Right forelimb (tissue), 1 donor: ENCODE measurements at regions not wholly inside any gene's neighbourhood (a gene's known extent, or its start where the extent isn't known, plus 50 kb on each side); places are given as distances from the start of the nearest gene placed in this dataset.
"Not testable (repeated sequence)": the region's sequence is repeated elsewhere in the genome, so short reads cannot be mapped to it uniquely, and the experiment has no call there.

Experiments used
- DNase-seq: peaks from one replicate; pipeline ENCODE4 v3.0.0-alpha.2; 2018

DNA sequence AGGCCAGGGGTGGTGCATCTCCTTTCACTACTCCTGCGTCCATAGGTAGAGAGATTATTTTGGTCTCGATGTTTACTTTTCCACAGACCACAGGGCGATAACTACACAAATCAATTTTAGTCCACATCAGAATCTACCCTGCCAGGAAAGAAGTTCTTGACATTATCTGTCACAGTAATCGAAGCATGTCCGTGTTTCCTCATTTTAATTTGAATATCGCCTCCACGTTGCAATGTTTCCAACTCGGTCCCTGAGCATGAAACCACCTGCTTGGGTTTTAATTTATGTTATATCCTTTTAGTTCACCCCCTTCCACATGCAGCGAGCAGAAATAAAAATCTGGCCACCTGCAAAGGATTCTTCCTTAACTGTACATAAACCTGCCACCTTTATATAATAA is 100.1 kb upstream of the ATXN3L start:
- no peak for DNase-seq

DNA sequence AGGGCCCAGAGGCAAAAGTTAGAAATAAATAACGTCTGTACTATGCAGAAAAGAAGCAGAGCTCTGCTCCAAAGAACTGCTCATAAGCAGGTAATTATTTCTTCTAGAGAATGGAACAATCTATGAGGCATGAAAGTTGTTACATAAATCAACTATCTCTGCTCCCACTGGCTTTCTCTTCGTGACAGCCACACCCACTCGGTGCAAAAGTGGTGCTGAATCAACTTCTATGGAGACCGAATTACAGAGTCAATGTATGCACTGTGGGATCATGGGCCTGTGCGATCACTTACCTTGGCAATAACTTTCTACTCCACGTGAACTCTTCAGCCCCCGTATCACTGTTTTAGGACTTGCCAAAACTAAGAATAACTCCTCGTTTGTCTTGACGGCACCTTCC is 99.4 kb upstream of the ATXN3L start:
- no peak for DNase-seq

DNA sequence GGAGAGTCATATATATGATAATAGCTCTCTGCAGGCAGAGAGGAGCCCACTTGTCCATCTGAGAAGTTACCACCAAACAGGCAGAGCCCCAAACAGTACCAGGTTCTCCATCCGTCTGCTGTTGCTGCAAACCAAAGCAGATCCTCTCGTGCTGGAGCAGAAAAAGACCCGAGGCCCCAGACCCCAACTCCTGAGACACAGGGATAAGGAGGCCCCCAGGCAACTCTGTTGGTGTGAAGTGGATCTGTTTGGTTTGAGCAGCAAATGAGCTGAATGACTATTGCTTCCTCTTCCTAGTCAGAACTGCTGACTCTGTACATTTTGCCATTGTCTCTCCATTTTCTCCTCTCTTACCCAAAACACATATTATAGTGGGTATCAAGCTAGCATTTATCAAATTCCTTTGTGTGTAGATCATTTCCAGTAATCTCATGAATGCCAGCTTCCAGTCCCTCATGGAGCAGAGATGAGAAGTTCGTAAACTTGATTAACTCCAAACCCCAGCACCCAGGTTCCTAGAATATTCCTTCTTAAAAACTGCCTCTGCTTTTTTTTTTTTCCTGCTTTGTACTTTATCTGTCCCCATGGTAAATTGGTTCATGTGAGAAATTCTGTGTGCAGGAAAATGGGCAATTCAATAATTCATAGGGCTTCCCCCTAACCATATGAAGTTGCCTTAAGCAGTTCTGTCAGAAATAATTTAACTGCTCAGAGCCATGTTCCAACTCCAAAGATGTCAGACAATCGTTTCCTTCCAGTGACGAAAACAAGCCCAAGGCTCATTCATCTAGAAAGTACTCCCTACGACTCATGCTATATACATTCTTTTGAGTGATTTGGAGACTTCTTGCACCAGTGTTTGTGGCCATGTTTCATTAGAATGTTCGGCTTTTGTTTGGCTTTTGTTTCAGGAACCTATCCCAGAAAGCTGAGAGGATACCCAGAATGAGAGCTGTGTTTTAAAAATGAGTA is 98.6 kb upstream of the ATXN3L start:
- no peak for DNase-seq

DNA sequence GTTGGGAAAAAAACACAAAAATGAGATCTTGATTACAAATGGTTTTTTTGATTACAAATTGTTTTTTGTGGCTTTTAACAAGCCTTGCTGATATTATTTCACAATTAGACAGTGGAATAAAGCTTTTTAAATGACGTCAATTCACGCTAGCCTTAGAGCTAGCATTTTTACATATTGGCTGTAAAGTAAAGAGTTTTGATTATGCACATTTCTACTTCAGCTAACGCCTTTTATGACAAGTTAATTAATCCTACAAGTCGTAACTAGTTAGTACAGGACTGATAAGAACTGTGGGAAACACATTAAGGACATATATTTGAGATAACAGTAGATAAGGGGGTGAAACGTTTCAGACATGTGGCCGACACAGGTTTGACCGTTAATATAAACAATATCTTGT is 95.7 kb upstream of the ATXN3L start:
- no peak for DNase-seq

DNA sequence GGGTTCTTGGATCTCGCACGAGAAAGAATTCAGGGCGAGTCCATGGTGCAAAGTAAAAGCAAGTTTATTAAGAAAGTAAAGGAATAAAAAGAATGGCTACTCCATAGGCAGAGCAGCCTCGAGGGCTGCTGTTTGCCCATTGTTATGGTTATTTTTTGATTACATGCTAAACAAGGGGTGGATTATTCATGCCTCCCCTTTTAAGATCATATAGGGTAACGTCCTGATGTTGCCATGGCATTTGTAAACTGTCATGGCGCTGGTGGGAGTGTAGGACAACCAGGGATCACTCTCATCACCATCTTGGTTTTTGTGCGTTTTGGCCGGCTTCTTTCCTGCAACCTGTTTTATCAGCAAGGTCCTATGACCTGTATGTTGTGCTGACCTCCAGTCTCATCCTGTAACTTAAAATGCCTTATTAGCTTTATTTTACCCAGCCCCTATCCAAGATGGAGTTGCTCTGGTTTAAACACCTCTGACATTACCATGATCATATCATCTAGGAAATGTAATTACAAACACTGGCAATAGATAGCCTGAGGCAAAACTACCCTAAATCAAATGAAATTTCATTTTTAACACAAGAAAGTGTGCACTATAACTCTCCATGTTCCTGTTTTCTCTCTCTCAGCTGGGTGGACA is 94.3 kb upstream of the ATXN3L start:
- DNase-seq = no peak

DNA sequence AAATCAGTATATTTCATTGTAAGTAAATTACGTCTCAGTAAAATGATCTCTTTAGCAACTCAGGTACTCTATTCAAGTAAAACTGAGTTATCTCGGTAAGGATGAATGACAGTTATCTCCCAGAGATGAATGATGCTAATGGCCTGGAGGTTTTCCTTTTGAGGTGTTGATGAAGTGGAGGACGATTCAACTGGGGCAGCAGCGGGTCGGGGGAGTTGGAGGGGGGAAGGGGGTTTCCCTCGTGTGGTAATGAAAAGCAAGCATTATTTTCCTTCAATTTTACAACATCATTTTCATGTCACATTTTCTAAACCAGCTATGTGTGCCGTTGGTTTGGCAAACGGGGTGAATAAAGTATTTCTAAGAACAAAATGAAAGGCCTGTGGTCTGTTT is 92.4 kb upstream of the ATXN3L start:
- no peak for DNase-seq

DNA sequence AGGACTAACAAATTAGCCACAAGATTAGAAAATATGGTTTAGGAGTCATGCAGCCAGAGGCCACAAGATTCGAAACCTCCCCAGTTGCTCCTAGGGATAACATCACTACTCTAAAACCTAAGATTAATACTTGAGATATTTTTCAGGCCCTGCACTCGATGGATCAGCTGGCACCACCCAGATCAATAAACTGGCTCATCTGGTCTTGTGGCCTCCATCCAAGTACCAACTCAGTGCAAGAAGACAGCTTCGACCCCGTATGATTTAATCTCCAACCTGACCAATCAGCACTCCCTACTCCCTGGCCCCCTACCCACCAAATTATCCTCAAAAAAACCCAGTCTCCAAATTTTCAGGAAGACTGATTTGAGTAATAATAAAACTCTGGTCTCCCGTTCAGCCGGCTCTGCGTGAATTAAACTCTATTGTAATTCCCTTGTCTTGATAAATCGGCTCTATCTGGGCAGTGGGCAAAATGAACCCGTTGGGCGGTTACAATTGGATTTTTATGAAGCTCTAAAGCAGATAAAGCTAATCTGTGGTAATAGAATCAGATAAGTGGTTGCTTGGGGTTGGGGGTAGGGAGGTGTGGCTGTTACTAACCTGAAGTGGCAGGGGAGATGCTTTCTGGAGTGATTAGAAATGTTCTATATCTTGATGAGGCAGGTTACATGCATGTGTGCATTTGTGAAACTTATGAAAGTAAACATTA is 91.8 kb upstream of the ATXN3L start:
- no peak for DNase-seq

DNA sequence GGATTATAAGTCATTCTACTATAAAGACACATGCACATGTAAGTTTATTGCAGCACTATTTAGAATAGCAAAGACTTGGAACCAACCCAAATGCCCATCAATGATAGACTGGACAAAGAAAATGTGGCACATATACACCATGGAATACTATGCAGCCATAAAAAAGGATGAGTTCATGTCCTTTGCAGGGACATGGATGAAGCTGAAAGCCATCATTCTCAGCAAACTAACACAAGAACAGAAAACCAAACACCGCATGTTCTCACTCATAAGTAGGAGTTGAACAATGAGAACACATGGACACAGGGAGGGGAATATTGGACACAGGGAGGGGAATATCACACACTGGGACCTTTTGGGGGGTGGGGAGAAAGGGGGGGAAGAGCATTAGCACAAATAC is 88.7 kb upstream of the ATXN3L start:
- DNase-seq = not testable (repeated sequence)

DNA sequence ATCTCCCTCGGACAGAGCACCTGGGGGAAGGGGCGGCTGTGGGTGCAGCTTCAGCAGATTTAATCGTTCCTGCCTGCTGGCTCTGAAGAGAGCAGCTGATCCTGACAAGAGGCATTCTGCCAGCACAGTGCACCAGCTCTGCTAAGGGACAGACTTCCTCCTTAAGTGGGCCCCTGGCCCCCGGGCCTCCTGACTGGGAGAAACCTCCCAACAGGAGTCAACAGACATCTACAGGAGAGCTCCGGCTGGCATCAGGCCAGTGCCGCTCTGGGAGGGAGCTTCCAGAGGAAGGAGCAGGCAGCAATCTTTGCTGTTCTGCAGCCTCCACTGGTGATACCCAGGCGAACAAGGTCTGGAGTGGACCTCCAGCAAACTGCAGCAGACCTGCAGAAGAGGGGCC is 84.9 kb upstream of the ATXN3L start:
- not testable (repeated sequence) for DNase-seq

DNA sequence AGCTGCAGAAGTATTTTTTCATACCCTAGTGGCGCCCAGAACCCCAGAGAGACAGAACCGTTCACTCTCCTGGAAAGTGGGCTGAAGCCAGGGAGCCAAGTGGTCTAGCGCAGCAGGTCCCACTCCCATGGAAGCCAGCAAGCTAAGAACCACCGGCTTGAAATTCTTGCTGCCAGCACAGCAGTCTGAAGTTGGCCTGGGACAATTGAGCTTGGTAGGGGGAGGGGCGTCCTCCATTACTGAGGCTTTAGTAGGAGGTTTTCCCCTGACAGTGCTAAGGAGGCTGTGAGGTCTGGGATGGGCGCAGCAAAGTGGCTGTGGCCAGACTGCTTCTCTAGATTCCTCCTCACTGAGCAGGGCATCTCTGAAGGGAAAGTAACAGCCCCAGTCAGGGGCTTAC is 84.5 kb upstream of the ATXN3L start:
- no peak for DNase-seq

DNA sequence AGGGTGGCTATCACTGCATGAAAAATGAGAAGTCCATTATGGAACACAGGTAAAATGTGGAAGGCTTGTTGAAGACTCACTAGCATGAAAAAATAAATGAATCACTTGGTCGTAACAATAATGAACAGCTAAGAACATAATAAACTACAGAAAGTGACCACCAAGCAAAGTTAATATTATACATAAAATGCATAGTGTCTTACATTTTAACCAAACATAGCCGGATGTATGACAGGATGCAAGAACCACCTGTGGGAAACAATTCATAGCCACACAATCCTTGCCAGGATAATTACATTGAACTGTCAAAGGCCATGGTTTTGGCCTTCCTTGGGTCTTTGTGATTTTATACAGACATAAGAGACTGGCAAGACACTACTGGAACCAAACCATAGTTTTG is 81.9 kb upstream of the ATXN3L start:
- no peak for DNase-seq

DNA sequence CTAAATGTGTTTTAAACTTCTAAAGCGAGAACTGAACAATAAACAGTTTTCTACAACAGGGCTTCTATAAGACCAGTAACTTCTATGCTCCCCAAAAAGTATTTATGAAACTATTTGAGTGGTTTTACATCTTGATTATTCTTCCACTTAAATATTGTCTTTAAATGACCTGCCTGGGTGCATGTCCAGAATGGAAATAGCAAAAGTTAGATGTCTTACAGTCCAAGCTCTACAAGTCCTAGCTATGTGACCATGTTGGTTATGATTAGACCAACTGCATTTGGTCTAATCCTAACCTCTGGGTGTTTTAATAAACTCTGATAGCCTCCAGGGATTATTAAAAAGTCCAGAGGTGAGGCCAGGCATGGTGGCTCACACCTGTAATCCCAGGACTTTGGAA is 79.0 kb upstream of the ATXN3L start:
- no peak for DNase-seq

DNA sequence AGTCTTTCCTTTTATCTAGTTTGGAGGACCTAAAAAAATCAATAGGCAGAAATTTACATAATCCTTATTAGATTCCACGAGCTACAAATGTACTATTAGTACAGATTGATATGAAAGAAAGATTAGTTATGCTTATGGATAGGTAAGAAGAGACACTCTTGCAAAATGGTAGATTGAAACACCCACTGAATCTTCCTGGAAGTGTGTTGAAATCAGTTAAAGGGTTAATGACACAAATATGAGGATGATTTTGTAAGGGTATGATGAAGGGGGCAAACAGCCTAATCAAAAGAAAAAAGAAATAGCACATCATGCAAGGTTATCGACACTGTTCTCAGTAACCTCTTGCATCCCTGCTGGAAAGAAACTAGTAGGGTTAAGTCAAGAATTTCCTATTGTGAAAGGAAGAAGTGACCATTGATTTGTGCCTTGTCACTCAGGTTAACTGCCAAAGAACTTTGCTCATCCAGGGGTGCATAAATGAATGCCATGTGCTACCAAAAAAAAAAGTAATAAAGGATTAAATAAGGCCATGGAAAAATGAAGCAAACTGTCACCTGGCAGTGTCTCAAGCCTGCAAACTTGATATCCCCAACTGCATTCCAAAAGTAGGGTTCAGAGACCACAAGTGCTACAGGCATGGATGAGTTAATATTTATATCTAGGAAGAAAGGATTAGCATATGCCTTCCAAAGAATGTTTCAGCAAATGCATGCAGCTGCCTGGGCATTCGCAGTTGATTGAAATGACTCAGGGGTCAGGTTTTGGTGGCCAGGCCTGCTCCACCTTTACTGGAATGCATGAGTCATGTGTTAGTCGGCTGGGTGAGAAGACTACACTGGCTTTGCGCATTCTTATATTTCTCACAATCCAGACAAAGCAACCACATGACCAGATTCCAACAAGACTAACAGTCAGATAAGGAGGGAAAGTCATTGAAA is 78.3 kb upstream of the ATXN3L start:
- no peak for DNase-seq

DNA sequence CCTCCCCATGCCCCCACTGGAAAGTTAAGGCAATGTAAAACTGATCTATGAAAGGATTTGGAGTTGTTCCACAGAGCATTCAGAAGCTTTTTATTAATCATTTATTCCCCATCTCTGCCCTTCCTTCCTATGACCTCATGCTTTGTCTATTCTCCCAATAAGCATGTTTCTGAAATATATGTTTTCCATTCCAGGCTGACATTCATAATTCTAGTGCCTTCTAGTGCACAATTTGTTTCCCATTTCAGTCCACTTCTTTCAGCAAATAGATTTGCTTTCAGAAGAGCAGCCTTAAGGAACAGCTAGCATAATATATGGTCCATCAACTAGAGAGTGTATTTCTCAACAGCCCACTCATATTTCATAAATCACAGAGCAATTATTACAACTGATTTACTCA is 77.1 kb upstream of the ATXN3L start:
- DNase-seq = no peak

DNA sequence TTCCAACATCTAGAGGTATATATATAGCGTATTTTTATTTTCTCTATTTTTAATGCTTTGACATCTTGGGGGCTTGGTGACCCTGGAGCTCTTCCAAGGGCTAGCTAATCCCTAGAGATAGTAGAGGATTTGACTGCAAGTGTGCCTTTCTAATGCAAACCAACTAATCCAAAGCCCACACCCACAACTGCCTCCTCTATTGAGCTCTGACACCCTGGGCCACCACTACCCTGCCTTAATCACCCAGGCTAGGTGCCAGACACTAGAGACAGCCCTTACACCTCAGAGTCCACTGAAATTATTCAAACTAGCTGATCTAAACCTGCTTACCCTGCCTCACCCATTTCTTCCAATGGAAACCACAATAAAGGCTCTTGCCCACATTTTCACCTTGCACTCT is 69.6 kb upstream of the ATXN3L start:
- DNase-seq = no peak

DNA sequence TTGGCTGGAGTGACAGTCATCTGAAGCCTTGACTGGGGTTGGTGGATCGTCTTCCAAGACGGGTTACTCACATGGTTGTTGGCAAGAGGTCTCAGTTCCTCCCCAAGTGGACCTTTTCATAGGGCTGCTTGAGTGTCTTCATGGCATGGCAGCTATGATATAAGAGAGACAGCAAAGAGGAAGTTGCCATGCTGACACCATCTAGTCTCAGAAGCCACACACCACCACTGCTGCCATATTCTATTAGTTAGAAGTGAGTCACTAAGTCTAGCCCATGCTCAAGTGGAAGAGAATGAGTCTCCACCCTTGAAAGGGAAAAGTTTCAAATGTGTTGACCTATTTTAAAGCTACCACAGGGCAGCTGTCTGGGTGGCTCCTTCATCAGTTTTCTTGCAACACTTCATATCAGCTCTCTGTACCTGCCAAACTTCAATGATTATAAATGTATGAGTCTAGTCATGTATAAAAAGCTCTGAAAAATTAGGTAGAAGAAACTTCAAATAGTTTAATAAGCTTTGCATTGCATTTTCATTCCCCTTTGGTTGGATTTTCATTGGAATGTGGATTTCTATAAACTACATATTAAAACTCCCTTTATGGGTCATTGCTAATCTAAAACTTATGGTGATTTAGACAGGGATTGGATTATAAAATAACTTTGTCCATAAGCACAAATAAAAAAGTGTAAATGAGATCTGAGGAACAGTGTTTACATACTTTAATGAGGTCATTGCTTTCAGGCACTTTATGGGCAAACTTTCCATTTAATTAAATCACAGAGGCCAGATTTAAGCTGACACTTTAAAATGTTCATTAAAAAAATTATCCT is 68.0 kb upstream of the ATXN3L start:
- no peak for DNase-seq

DNA sequence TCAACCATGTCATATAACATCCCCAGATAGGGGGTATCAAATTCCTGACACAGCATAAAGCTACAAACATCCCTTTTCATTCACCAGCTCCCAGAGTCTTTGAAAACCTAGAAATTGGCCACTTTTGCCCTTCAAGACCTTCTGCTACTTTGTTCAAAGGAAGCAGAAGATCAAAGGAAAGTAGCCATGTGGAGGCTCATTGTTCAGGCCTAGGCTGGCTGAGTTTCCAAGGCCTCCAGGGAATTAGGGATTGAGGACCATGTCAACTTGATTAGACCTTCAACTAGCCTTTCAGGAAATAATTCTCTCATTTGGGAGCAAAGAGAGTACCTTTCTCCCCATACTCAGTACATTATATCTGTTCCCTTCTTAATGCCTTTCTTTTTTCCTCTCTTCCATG is 66.8 kb upstream of the ATXN3L start:
- DNase-seq = no peak

DNA sequence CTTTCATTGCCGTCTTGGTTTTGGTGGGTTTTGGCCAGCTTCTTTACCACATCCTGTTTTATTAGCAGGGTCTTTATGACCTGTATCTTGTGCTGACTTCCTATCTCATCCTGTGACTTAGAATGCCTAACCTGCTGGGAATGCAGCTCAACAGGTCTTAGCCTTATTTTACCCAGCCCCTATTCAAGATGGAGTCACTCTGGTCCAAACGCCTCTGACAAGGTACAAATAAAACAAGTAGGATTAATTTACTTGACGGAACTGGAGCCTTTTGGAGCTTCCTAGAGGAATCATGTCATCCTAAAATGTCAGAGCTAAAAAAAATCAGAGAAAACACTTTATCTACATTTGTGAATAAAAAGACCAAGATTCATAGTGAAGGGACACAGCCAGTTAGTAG is 66.2 kb upstream of the ATXN3L start:
- DNase-seq = no peak

DNA sequence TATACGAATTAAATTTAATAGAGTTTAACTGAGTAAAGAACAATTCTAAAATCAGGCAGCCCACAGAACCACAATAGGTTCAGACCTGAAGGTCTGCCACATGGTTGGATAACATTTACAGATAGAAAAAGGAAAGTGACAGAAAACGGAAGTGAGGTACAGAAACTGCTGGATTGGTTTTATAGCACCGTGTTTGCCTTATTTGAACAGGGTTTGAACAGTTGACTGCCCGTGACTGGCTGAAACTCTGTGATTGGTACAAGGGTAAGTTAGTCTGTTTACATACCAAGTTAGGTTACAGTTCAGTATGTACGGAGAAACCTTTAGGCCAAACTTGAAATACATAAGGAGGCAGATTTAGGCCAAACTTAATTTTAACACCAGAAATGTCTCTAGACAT is 64.1 kb upstream of the ATXN3L start:
- no peak for DNase-seq

DNA sequence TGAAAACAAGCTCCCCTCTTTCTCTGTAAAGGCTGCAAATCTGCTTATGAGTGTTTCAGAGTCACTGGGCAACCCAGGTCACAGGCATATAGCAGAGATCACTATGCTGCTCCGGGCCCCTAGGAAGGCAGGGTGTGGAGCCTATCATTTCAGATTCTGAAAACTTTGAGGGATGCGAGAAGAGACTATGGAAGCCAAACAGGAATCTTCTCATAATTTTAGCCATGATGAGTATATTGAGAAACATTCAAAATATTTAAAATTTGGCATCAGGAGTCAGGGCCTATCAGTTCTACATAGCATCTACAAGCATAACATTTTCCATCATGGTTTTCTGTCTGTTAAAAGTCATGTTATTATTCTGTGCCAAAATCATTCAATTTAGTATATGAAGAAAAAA is 61.7 kb upstream of the ATXN3L start:
- DNase-seq = no peak

DNA sequence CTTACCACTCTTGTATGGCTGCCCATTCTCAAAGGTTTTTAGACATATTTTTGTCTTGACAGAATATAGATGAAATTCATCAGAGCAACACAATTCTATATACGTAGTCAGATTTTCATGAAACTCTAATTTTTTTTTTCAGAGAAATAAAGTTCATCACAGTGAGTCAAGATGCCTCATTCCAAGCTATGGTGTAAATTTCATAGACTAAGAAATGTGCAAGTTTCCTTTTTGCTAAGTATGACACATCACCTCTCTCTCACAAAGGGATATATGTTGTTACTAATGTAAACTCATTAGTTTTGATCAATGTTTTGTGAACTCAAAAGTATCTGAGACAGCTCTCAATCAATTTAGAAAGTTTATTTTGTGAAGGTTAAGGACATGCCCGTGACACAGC is 60.4 kb upstream of the ATXN3L start:
- DNase-seq = no peak
